ENCODE measurements at regions not wholly inside any gene's neighbourhood (a gene's known extent, or its start where the extent isn't known, plus 50 kb on each side); places are given as distances from the start of the nearest gene placed in this dataset.

GRCh38 chr10:130411496-130412085, 275.4 kb downstream of the GLRX3 start:
- no peak overlapping the region for H3K27ac ChIP-seq (ENCODE audit: low read length)
- H3K4me3 ChIP-seq (ENCODE audit: low read length) = no peak overlapping the region
- no peak overlapping the region for H3K9ac ChIP-seq (ENCODE audit: low read length)
- H3K4me1 ChIP-seq (ENCODE audit: control insufficient read depth, low read depth, low read length) = peaks cover 3% of the 10 kb centered on the region
- no peaks in the 10 kb centered on the region for H3K36me3 ChIP-seq (ENCODE audit: control insufficient read depth, low read depth, low read length)
- no peaks in the 10 kb centered on the region for H3K27me3 ChIP-seq (ENCODE audit: control insufficient read depth, insufficient read depth, low read length)
- no peaks in the 10 kb centered on the region for H3K9me3 ChIP-seq (ENCODE audit: control insufficient read depth, low read depth, low read length)

- Histone ChIP-seq H3K9ac (ENCODE audit: low read length) (no peak overlapping the region), H3K27me3 (ENCODE audit: control insufficient read depth, insufficient read depth, low read length) (no peaks in the 10 kb centered on the region), H3K36me3 (ENCODE audit: control insufficient read depth, low read depth, low read length) (no peaks in the 10 kb centered on the region), H3K9me3 (ENCODE audit: control insufficient read depth, low read depth, low read length) (no peaks in the 10 kb centered on the region), H3K27ac (ENCODE audit: low read length) (no peak overlapping the region), H3K4me3 (ENCODE audit: low read length) (no peak overlapping the region), H3K4me1 (ENCODE audit: control insufficient read depth, low read depth, low read length) (peaks cover 3% of the 10 kb centered on the region)
Measured at GRCh38 chr10:130412317-130412716, 276.1 kb downstream of the GLRX3 start.

- Histone ChIP-seq H3K27ac (ENCODE audit: low read length) (no peak overlapping the region), H3K27me3 (ENCODE audit: control insufficient read depth, insufficient read depth, low read length) (no peaks in the 10 kb centered on the region), H3K4me1 (ENCODE audit: control insufficient read depth, low read depth, low read length) (no peaks in the 10 kb centered on the region), H3K4me3 (ENCODE audit: low read length) (no peak overlapping the region), H3K9ac (ENCODE audit: low read length) (no peak overlapping the region), H3K36me3 (ENCODE audit: control insufficient read depth, low read depth, low read length) (no peaks in the 10 kb centered on the region), H3K9me3 (ENCODE audit: control insufficient read depth, low read depth, low read length) (no peaks in the 10 kb centered on the region)
Measured at GRCh38 chr10:130416334-130417150, 280.4 kb downstream of the GLRX3 start.

GRCh38 chr10:130418731-130419130, 282.5 kb downstream of the GLRX3 start:
- H3K27me3 ChIP-seq (ENCODE audit: control insufficient read depth, insufficient read depth, low read length) = no peaks in the 10 kb centered on the region
- H3K9ac ChIP-seq (ENCODE audit: low read length) = no peak overlapping the region
- no peaks in the 10 kb centered on the region for H3K9me3 ChIP-seq (ENCODE audit: control insufficient read depth, low read depth, low read length)
- H3K36me3 ChIP-seq (ENCODE audit: control insufficient read depth, low read depth, low read length) = no peaks in the 10 kb centered on the region
- H3K4me1 ChIP-seq (ENCODE audit: control insufficient read depth, low read depth, low read length) = no peaks in the 10 kb centered on the region
- H3K27ac ChIP-seq (ENCODE audit: low read length) = no peak overlapping the region
- H3K4me3 ChIP-seq (ENCODE audit: low read length) = no peak overlapping the region

- Histone ChIP-seq H3K27ac (ENCODE audit: low read length) (no peak overlapping the region), H3K4me1 (ENCODE audit: control insufficient read depth, low read depth, low read length) (no peaks in the 10 kb centered on the region), H3K9me3 (ENCODE audit: control insufficient read depth, low read depth, low read length) (no peaks in the 10 kb centered on the region), H3K4me3 (ENCODE audit: low read length) (no peak overlapping the region), H3K9ac (ENCODE audit: low read length) (no peak overlapping the region), H3K27me3 (ENCODE audit: control insufficient read depth, insufficient read depth, low read length) (no peaks in the 10 kb centered on the region), H3K36me3 (ENCODE audit: control insufficient read depth, low read depth, low read length) (no peaks in the 10 kb centered on the region)
Measured at GRCh38 chr10:130421909-130422308, 285.7 kb downstream of the GLRX3 start.

GRCh38 chr10:130422366-130423324, 286.5 kb downstream of the GLRX3 start:
- no peaks in the 10 kb centered on the region for H3K9me3 ChIP-seq (ENCODE audit: control insufficient read depth, low read depth, low read length)
- no peak overlapping the region for H3K4me3 ChIP-seq (ENCODE audit: low read length)
- no peaks in the 10 kb centered on the region for H3K4me1 ChIP-seq (ENCODE audit: control insufficient read depth, low read depth, low read length)
- no peak overlapping the region for H3K27ac ChIP-seq (ENCODE audit: low read length)
- no peaks in the 10 kb centered on the region for H3K36me3 ChIP-seq (ENCODE audit: control insufficient read depth, low read depth, low read length)
- no peak overlapping the region for H3K9ac ChIP-seq (ENCODE audit: low read length)
- H3K27me3 ChIP-seq (ENCODE audit: control insufficient read depth, insufficient read depth, low read length) = no peaks in the 10 kb centered on the region

GRCh38 chr10:130423455-130424305, 287.5 kb downstream of the GLRX3 start:
- Histone ChIP-seq H3K36me3 (ENCODE audit: control insufficient read depth, low read depth, low read length) (no peaks in the 10 kb centered on the region), H3K4me3 (ENCODE audit: low read length) (no peak overlapping the region), H3K4me1 (ENCODE audit: control insufficient read depth, low read depth, low read length) (no peaks in the 10 kb centered on the region), H3K9me3 (ENCODE audit: control insufficient read depth, low read depth, low read length) (no peaks in the 10 kb centered on the region), H3K27ac (ENCODE audit: low read length) (no peak overlapping the region), H3K9ac (ENCODE audit: low read length) (no peak overlapping the region), H3K27me3 (ENCODE audit: control insufficient read depth, insufficient read depth, low read length) (no peaks in the 10 kb centered on the region)

GRCh38 chr10:130424418-130424817, 288.2 kb downstream of the GLRX3 start:
- no peaks in the 10 kb centered on the region for H3K9me3 ChIP-seq (ENCODE audit: control insufficient read depth, low read depth, low read length)
- H3K4me1 ChIP-seq (ENCODE audit: control insufficient read depth, low read depth, low read length) = no peaks in the 10 kb centered on the region
- no peak overlapping the region for H3K4me3 ChIP-seq (ENCODE audit: low read length)
- H3K36me3 ChIP-seq (ENCODE audit: control insufficient read depth, low read depth, low read length) = no peaks in the 10 kb centered on the region
- no peak overlapping the region for H3K27ac ChIP-seq (ENCODE audit: low read length)
- no peaks in the 10 kb centered on the region for H3K27me3 ChIP-seq (ENCODE audit: control insufficient read depth, insufficient read depth, low read length)
- H3K9ac ChIP-seq (ENCODE audit: low read length) = no peak overlapping the region

- Histone ChIP-seq H3K27ac (ENCODE audit: low read length) (no peak overlapping the region), H3K4me1 (ENCODE audit: control insufficient read depth, low read depth, low read length) (no peaks in the 10 kb centered on the region), H3K36me3 (ENCODE audit: control insufficient read depth, low read depth, low read length) (no peaks in the 10 kb centered on the region), H3K4me3 (ENCODE audit: low read length) (no peak overlapping the region), H3K27me3 (ENCODE audit: control insufficient read depth, insufficient read depth, low read length) (no peaks in the 10 kb centered on the region), H3K9me3 (ENCODE audit: control insufficient read depth, low read depth, low read length) (no peaks in the 10 kb centered on the region), H3K9ac (ENCODE audit: low read length) (no peak overlapping the region)
Measured at GRCh38 chr10:130425169-130425568, 289.0 kb downstream of the GLRX3 start.

GRCh38 chr10:130425881-130426435, 289.8 kb downstream of the GLRX3 start:
- Histone ChIP-seq H3K4me1 (ENCODE audit: control insufficient read depth, low read depth, low read length) (no peaks in the 10 kb centered on the region), H3K27me3 (ENCODE audit: control insufficient read depth, insufficient read depth, low read length) (no peaks in the 10 kb centered on the region), H3K36me3 (ENCODE audit: control insufficient read depth, low read depth, low read length) (no peaks in the 10 kb centered on the region), H3K27ac (ENCODE audit: low read length) (no peak overlapping the region), H3K9ac (ENCODE audit: low read length) (no peak overlapping the region), H3K4me3 (ENCODE audit: low read length) (no peak overlapping the region), H3K9me3 (ENCODE audit: control insufficient read depth, low read depth, low read length) (no peaks in the 10 kb centered on the region)

Measured in iPS-18a (cell line).